ENCODE measurements at regions not wholly inside any gene's neighbourhood (a gene's known extent, or its start where the extent isn't known, plus 50 kb on each side); places are given as distances from the start of the nearest gene placed in this dataset.

- H3K9me3 Mint-ChIP-seq: no peaks in the 10 kb centered on the region
- no peak overlapping the region for H3K4me3 Mint-ChIP-seq
- POLR2A ChIA-PET: no interaction called here
- no peak for ATAC-seq (ENCODE audit: low read depth)
- H3K36me3 Mint-ChIP-seq: no peaks in the 10 kb centered on the region
- no peaks in the 10 kb centered on the region for H3K4me1 Mint-ChIP-seq
- no peak overlapping the region for H3K27ac Mint-ChIP-seq
- peaks cover 8% of the 10 kb centered on the region for H3K27me3 Mint-ChIP-seq
- no peak for DNase-seq
Observed at GRCh38 chr11:33646629-33647028, 54.0 kb downstream of the C11orf91 start.

GRCh38 chr11:33646168-33646567 lies 54.5 kb downstream of the C11orf91 start:
- POLR2A ChIA-PET: no interaction called here
- Mint-ChIP-seq H3K27me3 (peaks cover 8% of the 10 kb centered on the region), H3K36me3 (no peaks in the 10 kb centered on the region), H3K4me1 (no peaks in the 10 kb centered on the region), H3K9me3 (no peaks in the 10 kb centered on the region), H3K27ac (no peak overlapping the region), H3K4me3 (no peak overlapping the region)
- ATAC-seq (ENCODE audit: low read depth) (no peak), DNase-seq (no peak)

GRCh38 chr11:33645686-33646085 lies 54.9 kb downstream of the C11orf91 start:
- DNase-seq (no peak), ATAC-seq (ENCODE audit: low read depth) (no peak)
- POLR2A ChIA-PET: no interaction called here
- H3K27me3 Mint-ChIP-seq: peaks cover 7% of the 10 kb centered on the region
- no peaks in the 10 kb centered on the region for H3K36me3 Mint-ChIP-seq
- no peak overlapping the region for H3K27ac Mint-ChIP-seq
- no peaks in the 10 kb centered on the region for H3K4me1 Mint-ChIP-seq
- H3K9me3 Mint-ChIP-seq: no peaks in the 10 kb centered on the region
- H3K4me3 Mint-ChIP-seq: no peak overlapping the region

- DNase-seq (no peak), ATAC-seq (ENCODE audit: low read depth) (no peak)
- POLR2A ChIA-PET: no interaction called here
- Mint-ChIP-seq H3K36me3 (no peaks in the 10 kb centered on the region), H3K27ac (no peak overlapping the region), H3K9me3 (no peaks in the 10 kb centered on the region), H3K4me1 (no peaks in the 10 kb centered on the region), H3K4me3 (no peak overlapping the region), H3K27me3 (peaks cover 7% of the 10 kb centered on the region)
Observed at GRCh38 chr11:33643167-33643824, 57.3 kb downstream of the C11orf91 start.

GRCh38 chr11:33642461-33643166 lies 58.0 kb downstream of the C11orf91 start:
- Mint-ChIP-seq H3K4me3 (no peak overlapping the region), H3K36me3 (no peaks in the 10 kb centered on the region), H3K4me1 (no peaks in the 10 kb centered on the region), H3K9me3 (no peaks in the 10 kb centered on the region), H3K27ac (no peak overlapping the region), H3K27me3 (peaks cover 7% of the 10 kb centered on the region)
- POLR2A ChIA-PET: no interaction called here
- DNase-seq (no peak), ATAC-seq (ENCODE audit: low read depth) (no peak)

GRCh38 chr11:33640730-33641371 lies 59.8 kb downstream of the C11orf91 start:
- no peaks in the 10 kb centered on the region for H3K36me3 Mint-ChIP-seq
- no peak overlapping the region for H3K4me3 Mint-ChIP-seq
- ATAC-seq (ENCODE audit: low read depth) (no peak), DNase-seq (no peak)
- H3K27ac Mint-ChIP-seq: no peak overlapping the region
- H3K27me3 Mint-ChIP-seq: peaks cover 10% of the 10 kb centered on the region
- H3K4me1 Mint-ChIP-seq: no peaks in the 10 kb centered on the region
- H3K9me3 Mint-ChIP-seq: no peaks in the 10 kb centered on the region
- POLR2A ChIA-PET: no interaction called here

GRCh38 chr11:33638608-33639007 lies 62.0 kb downstream of the C11orf91 start:
- POLR2A ChIA-PET: no interaction called here
- no peaks in the 10 kb centered on the region for H3K4me1 Mint-ChIP-seq
- DNase-seq (no peak), ATAC-seq (ENCODE audit: low read depth) (no peak)
- H3K27ac Mint-ChIP-seq: no peak overlapping the region
- no peaks in the 10 kb centered on the region for H3K9me3 Mint-ChIP-seq
- H3K27me3 Mint-ChIP-seq: peaks cover 10% of the 10 kb centered on the region
- no peaks in the 10 kb centered on the region for H3K36me3 Mint-ChIP-seq
- H3K4me3 Mint-ChIP-seq: no peak overlapping the region

- Mint-ChIP-seq H3K36me3 (no peaks in the 10 kb centered on the region), H3K27me3 (peaks cover 7% of the 10 kb centered on the region)
- POLR2A ChIA-PET: no interaction called here
Observed at GRCh38 chr11:33636104-33636503, 64.5 kb downstream of the C11orf91 start.

GRCh38 chr11:33635161-33635560 lies 65.5 kb downstream of the C11orf91 start:
- Mint-ChIP-seq H3K4me1 (no peaks in the 10 kb centered on the region), H3K36me3 (no peaks in the 10 kb centered on the region), H3K4me3 (no peak overlapping the region), H3K9me3 (peaks cover 1% of the 10 kb centered on the region), H3K27ac (no peak overlapping the region), H3K27me3 (peaks cover 4% of the 10 kb centered on the region)
- DNase-seq (no peak), ATAC-seq (ENCODE audit: low read depth) (no peak)
- POLR2A ChIA-PET: no interaction called here

More at GRCh38 chr11:33636104-33636503, 64.5 kb downstream of the C11orf91 start:
- ATAC-seq (ENCODE audit: low read depth) (no peak), DNase-seq (no peak)
- Mint-ChIP-seq H3K4me1 (no peaks in the 10 kb centered on the region), H3K9me3 (peaks cover 1% of the 10 kb centered on the region), H3K27ac (no peak overlapping the region), H3K4me3 (no peak overlapping the region)

GRCh38 chr11:33634291-33634834 lies 66.3 kb downstream of the C11orf91 start:
- Mint-ChIP-seq H3K4me3 (no peak overlapping the region), H3K27me3 (peaks cover 3% of the 10 kb centered on the region), H3K4me1 (no peaks in the 10 kb centered on the region), H3K27ac (no peak overlapping the region), H3K36me3 (no peaks in the 10 kb centered on the region), H3K9me3 (peaks cover 1% of the 10 kb centered on the region)
- DNase-seq: no peak
- POLR2A ChIA-PET: no interaction called here
- ATAC-seq (ENCODE audit: low read depth): no peak

GRCh38 chr11:33633251-33634003 lies 67.2 kb downstream of the C11orf91 start:
- POLR2A ChIA-PET: no interaction called here
- Mint-ChIP-seq H3K9me3 (peaks cover 1% of the 10 kb centered on the region), H3K4me1 (no peaks in the 10 kb centered on the region), H3K27me3 (peaks cover 3% of the 10 kb centered on the region), H3K27ac (no peak overlapping the region), H3K4me3 (no peak overlapping the region), H3K36me3 (no peaks in the 10 kb centered on the region)
- ATAC-seq (ENCODE audit: low read depth) (no peak), DNase-seq (no peak)

- DNase-seq (no peak), ATAC-seq (ENCODE audit: low read depth) (no peak)
- Mint-ChIP-seq H3K4me3 (no peak overlapping the region), H3K27me3 (no peaks in the 10 kb centered on the region), H3K9me3 (peaks cover 1% of the 10 kb centered on the region), H3K27ac (no peak overlapping the region), H3K4me1 (no peaks in the 10 kb centered on the region), H3K36me3 (no peaks in the 10 kb centered on the region)
- POLR2A ChIA-PET: no interaction called here
Observed at GRCh38 chr11:33631749-33632091, 68.9 kb downstream of the C11orf91 start.

- H3K4me3 Mint-ChIP-seq: no peak overlapping the region
- DNase-seq (no peak), ATAC-seq (ENCODE audit: low read depth) (no peak)
- H3K4me1 Mint-ChIP-seq: no peaks in the 10 kb centered on the region
- peaks cover 1% of the 10 kb centered on the region for H3K9me3 Mint-ChIP-seq
- no peaks in the 10 kb centered on the region for H3K36me3 Mint-ChIP-seq
- POLR2A ChIA-PET: no interaction called here
- H3K27ac Mint-ChIP-seq: no peak overlapping the region
- no peaks in the 10 kb centered on the region for H3K27me3 Mint-ChIP-seq
Observed at GRCh38 chr11:33630936-33631748, 69.5 kb downstream of the C11orf91 start.
